C4-2B (cell line): ENCODE measurements at regions not wholly inside any gene's neighbourhood (a gene's known extent, or its start where the extent isn't known, plus 50 kb on each side); places are given as distances from the start of the nearest gene placed in this dataset.

ENCODE experiments used
- CTCF ChIP-seq: fragments of 450-650 bp; conservative IDR thresholded peaks from 2 replicates; pipeline ENCODE4 v1.5.1; 2017; ENCODE audit warnings: mild to moderate bottlenecking
- ZFX ChIP-seq: fragments of 450-650 bp; IDR thresholded peaks from 2 replicates; pipeline ENCODE4 v1.6.1; 2017

- no peak for TF ChIP-seq CTCF
- TF ChIP-seq ZFX, result no peak
Observed at GRCh38 chr7:110557136-110557535, 533.8 kb upstream of the LRRN3 start.
